GM12878 (cell line): ENCODE measurements at regions not wholly inside any gene's neighbourhood (a gene's known extent, or its start where the extent isn't known, plus 50 kb on each side); places are given as distances from the start of the nearest gene placed in this dataset.

Experiments used
- ATAC-seq: fragments of 200-7000 bp; cut with Tn5 transposase; 3 replicates; pipeline ENCODE4 v1.9.1; 2020; ENCODE audit warnings: mild to moderate bottlenecking, moderate library complexity
- BruUV-seq: library from RNA; stranded (reverse); fragments of 400-500 nt; replicated peaks from 2 replicates; lab custom pipeline; 2021; lab: Mats Ljungman, UMichigan
- CTCF ChIA-PET: fragments of 300-600 bp; sonication (Branson Sonifier 250); formaldehyde crosslinking; extraction: SDS; loops from one replicate; lab custom pipeline; 2021; ENCODE audit warnings: inconsistent platforms; lab: Yijun Ruan, JAX
- POLR2A ChIA-PET: fragments of 350-600 bp; formaldehyde crosslinking; extraction: SDS; loops from one replicate; lab custom pipeline; 2021; ENCODE audit warnings: inconsistent platforms; lab: Charles Lee
- RAD21 ChIA-PET: fragments of 300-600 bp; sonication (Branson Sonifier 250); formaldehyde crosslinking; loops from one replicate; lab custom pipeline; 2023; ENCODE audit warnings: antibody characterized with exemption; ENCODE audit not compliant: unreplicated experiment; lab: Charles Lee
- SMC1A ChIA-PET: fragments of 300-600 bp; sonication (Branson Sonifier 250); formaldehyde crosslinking; loops from one replicate; lab custom pipeline; 2023; ENCODE audit not compliant: unreplicated experiment, uncharacterized antibody; lab: Charles Lee
- DNase-seq: peaks from one replicate; pipeline ENCODE4 v3.0.0-alpha.2; 2011; ENCODE audit warnings: low read depth, low spot score
- FAIRE-seq: peaks from 3 replicates; lab custom pipeline; 2011; peaks lifted over from hg19 to GRCh38; lab: Jason Lieb, UNC
- H2AFZ ChIP-seq: 2 replicates; pipeline ENCODE4 v1.6.0; 2011; ENCODE audit warnings: low read depth, low read length, control low read depth; ENCODE audit not compliant: control insufficient read depth
- H3K27ac ChIP-seq: 2 replicates; pipeline ENCODE4 v1.5.1; 2011; ENCODE audit warnings: control low read depth; ENCODE audit not compliant: control insufficient read depth, insufficient read depth
- H3K27me3 ChIP-seq, 2 experiments: replicated peaks in 1 of 2; 2 replicates each; pipeline versions ENCODE4 v1.6.0 to v1.6.1; 2011; ENCODE audit warnings: low read length in 1 of 2; ENCODE audit not compliant: control insufficient read depth in 2 of 2, insufficient read depth in 2 of 2
- H3K36me3 ChIP-seq, 2 experiments: 2 replicates each; pipeline ENCODE4 v1.5.1; 2011; ENCODE audit warnings: low read length in 1 of 2; ENCODE audit not compliant: control insufficient read depth in 2 of 2, insufficient read depth in 2 of 2
- H3K4me1 ChIP-seq: 2 replicates; pipeline ENCODE4 v1.6.1; 2011; ENCODE audit warnings: mild to moderate bottlenecking, low read length, moderate library complexity, mixed read lengths; ENCODE audit not compliant: control insufficient read depth, insufficient read depth
- H3K4me2 ChIP-seq: 2 replicates; pipeline ENCODE4 v1.6.0; 2011; ENCODE audit warnings: control low read depth; ENCODE audit not compliant: control insufficient read depth, insufficient read depth
- H3K4me3 ChIP-seq: fragments of 200-600 bp; sonication (generic); 2 replicates; pipeline ENCODE4 v1.5.1; 2016
- H3K79me2 ChIP-seq: 2 replicates; pipeline ENCODE4 v1.6.0; 2011; ENCODE audit warnings: low read length; ENCODE audit not compliant: control insufficient read depth, insufficient read depth
- H3K9ac ChIP-seq: 2 replicates; pipeline ENCODE4 v1.8.0; 2011; ENCODE audit warnings: low read length, control low read depth, mixed read lengths; ENCODE audit not compliant: control insufficient read depth, insufficient read depth
- H3K9me3 ChIP-seq: replicated peaks from 3 replicates; pipeline ENCODE4 v1.5.1; 2011; ENCODE audit warnings: mild to moderate bottlenecking, low read length; ENCODE audit not compliant: control insufficient read depth, insufficient read depth
- H4K20me1 ChIP-seq: 2 replicates; pipeline ENCODE4 v1.6.0; 2011; ENCODE audit not compliant: control insufficient read depth, insufficient read depth
- CHD1 ChIP-seq: IDR thresholded peaks from 2 replicates; pipeline ENCODE4 v1.6.1; 2012; ENCODE audit warnings: low read depth, low read length, improper control_type of control experiment
- POU2F2 ChIP-seq: IDR thresholded peaks from 3 replicates; pipeline ENCODE4 v1.6.1; 2011; ENCODE audit warnings: low read depth, mild to moderate bottlenecking, low read length, borderline replicate concordance
- RAD21 ChIP-seq: IDR thresholded peaks from 2 replicates; pipeline ENCODE4 v1.6.1; 2011; ENCODE audit warnings: mild to moderate bottlenecking, low read depth, low read length, moderate library complexity; ENCODE audit not compliant: insufficient read depth
- ZBED1 ChIP-seq: IDR thresholded peaks from 2 replicates; pipeline ENCODE4 v1.6.1; 2016; ENCODE audit warnings: borderline replicate concordance
- ZNF384 ChIP-seq: IDR thresholded peaks from 2 replicates; pipeline ENCODE4 v1.6.1; 2012; ENCODE audit warnings: low read depth, mild to moderate bottlenecking, low read length, improper control_type of control experiment, borderline replicate concordance
- WGBS: methylation state at CpG from one replicate; pipeline ENCODE4 v1.1.6; 2016; ENCODE audit warnings: low lambda C conversion rate; ENCODE audit not compliant: insufficient replicate concordance, insufficient coverage; ENCODE audit errors: missing lambda C conversion rate; 5-methylcytosine and 5-hydroxymethylcytosine counted together
- in situ Hi-C: fragments of 300-500 bp; cut with MboI; formaldehyde crosslinking; loops from 9 replicates; pipeline ENCODE4 v1.14.3; 2018; ENCODE audit warnings: mixed read lengths
- intact Hi-C: fragments of 100-400 bp; cut with micrococcal nuclease; formaldehyde crosslinking; loops from one replicate; pipeline ENCODE4 v1.14.2; 2022; ENCODE audit not compliant: unreplicated experiment
- TF ChIP-seq, protein P1 (sequence below): fragments of 450-650 bp; formaldehyde crosslinking; IDR thresholded peaks from 2 replicates; pipeline ENCODE4 v1.5.0; 2022; ENCODE audit warnings: mild to moderate bottlenecking, missing genetic modification characterization

DNA sequence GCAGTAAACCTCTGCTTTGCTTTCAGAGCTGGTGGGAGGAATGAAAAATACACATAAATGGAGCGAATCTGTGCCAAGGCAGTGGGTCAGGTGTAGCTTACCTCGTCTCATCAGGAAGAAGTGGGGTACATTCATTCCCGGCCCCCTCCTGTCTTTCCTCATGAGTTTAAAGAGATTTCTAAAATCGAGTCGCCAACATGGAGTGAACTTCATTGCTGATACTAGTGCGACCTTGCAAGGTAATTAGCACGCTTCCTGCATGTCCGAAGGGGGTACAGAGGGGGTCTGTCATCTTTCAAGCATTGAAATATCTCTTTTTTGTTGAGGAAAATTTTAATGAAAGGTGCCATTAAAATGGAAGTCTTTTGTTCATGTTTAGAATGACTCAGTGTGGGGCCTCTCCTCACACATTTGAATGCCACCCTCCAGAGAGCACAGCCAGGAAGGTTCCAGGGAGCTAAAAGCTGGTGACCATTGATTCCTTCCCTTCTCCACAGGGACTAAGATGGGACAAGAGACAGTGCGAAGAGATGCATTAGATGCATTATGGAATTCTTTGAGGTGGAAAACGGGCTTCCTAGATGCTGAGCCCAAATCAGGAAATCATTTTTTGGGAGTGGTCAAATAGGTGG lies 114.2 kb downstream of the IRX1 start:
- Histone ChIP-seq H3K27ac (no peak overlapping the region), H3K9ac (no peak overlapping the region), H3K79me2 (no peaks in the 10 kb centered on the region), H3K27me3 (no peaks in the 10 kb centered on the region), H3K4me1 (no peaks in the 10 kb centered on the region), H3K9me3 (no peaks in the 10 kb centered on the region; the same call in 2 of the 3 replicates), H4K20me1 (no peaks in the 10 kb centered on the region), H2AFZ (no peak overlapping the region), H3K4me2 (no peak overlapping the region), H3K36me3 (no peaks in the 10 kb centered on the region), H3K4me3 (no peak overlapping the region)
- POLR2A ChIA-PET: no interaction called here
- RAD21 ChIA-PET: no interaction called here
- no TSS peak for BruUV-seq
- CTCF ChIA-PET: no interaction called here
- SMC1A ChIA-PET: no interaction called here
- no peak for TF ChIP-seq POU2F2
- TF ChIP-seq RAD21: no peak
- no peak for TF ChIP-seq ZBED1
- TF ChIP-seq ZNF384: no peak
- TF ChIP-seq, protein P1, sequence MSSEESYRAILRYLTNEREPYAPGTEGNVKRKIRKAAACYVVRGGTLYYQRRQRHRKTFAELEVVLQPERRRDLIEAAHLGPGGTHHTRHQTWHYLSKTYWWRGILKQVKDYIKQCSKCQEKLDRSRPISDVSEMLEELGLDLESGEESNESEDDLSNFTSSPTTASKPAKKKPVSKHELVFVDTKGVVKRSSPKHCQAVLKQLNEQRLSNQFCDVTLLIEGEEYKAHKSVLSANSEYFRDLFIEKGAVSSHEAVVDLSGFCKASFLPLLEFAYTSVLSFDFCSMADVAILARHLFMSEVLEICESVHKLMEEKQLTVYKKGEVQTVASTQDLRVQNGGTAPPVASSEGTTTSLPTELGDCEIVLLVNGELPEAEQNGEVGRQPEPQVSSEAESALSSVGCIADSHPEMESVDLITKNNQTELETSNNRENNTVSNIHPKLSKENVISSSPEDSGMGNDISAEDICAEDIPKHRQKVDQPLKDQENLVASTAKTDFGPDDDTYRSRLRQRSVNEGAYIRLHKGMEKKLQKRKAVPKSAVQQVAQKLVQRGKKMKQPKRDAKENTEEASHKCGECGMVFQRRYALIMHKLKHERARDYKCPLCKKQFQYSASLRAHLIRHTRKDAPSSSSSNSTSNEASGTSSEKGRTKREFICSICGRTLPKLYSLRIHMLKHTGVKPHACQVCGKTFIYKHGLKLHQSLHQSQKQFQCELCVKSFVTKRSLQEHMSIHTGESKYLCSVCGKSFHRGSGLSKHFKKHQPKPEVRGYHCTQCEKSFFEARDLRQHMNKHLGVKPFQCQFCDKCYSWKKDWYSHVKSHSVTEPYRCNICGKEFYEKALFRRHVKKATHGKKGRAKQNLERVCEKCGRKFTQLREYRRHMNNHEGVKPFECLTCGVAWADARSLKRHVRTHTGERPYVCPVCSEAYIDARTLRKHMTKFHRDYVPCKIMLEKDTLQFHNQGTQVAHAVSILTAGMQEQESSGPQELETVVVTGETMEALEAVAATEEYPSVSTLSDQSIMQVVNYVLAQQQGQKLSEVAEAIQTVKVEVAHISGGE (CRISPR knock-in tag): no peak
- no peak for TF ChIP-seq CHD1
- ATAC-seq (no peak), DNase-seq (no peak), FAIRE-seq (no peak)
- 9% methylated on average over 10 of the region's 10 CpGs for WGBS
- intact Hi-C loops (no loop called here), in situ Hi-C loops (no loop called here)
